ENCODE measurements at regions not wholly inside any gene's neighbourhood (a gene's known extent, or its start where the extent isn't known, plus 50 kb on each side); places are given as distances from the start of the nearest gene placed in this dataset.
A peak's percentile ranks its signal among the peaks of the same experiment; 100 is the strongest.

DNA sequence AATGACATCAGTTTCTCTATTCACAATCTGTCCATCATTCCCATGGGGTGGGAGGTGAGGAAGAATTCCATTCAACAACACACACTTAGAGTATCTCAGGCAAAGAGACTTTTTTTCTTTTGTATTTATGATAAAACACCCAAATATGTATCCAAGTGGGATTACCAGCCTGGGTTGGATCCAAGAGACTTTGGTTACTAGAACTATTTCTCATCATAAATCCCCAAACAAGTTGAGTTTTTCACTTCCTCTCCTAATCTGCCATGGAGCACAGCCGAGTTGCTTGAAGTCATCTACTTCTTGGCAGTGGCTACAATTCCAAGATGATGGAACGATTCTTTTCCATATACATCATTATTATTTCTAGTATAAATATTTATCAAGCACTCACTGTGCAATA, 209.2 kb upstream of the HMGA2 start:
- H3K4me3 ChIP-seq (replicated peaks in 1 of 2; ENCODE audit: low read depth in 2 of 2, low read length in 2 of 2) = no peak overlapping the region
- no peak for TF ChIP-seq CTCF (IDR thresholded peaks at IDR 0.05; ENCODE audit: low read depth, low read length)
- DNase-seq (ENCODE audit: low read depth in 2 of 2) = peak; percentile 92 to 94

DNA sequence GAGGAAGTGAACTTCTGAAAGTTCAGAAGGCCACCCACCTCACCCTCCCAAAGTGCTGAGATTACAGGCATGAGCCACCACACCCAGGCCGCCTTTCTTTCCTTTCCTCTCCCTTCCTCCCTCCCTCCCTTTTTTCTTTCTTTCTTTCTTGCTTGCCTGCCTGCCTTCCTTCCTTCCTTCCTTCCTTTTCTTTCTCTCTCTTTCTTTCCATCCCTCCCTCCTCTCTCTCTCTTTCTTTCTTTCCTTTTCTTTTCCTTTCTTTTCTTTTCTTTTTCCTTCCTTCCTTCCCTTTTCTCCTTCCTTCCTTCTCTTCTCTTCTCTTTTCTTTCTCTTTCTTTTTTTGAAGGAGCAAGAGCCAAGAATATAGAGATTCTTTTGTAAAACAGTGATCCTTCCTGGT, 208.3 kb upstream of the HMGA2 start:
- TF ChIP-seq CTCF (IDR thresholded peaks at IDR 0.05; ENCODE audit: low read depth, low read length) = no peak
- no peak overlapping the region for H3K4me3 ChIP-seq (replicated peaks in 1 of 2; ENCODE audit: low read depth in 2 of 2, low read length in 2 of 2)
- no peak for DNase-seq (ENCODE audit: low read depth in 2 of 2)

DNA sequence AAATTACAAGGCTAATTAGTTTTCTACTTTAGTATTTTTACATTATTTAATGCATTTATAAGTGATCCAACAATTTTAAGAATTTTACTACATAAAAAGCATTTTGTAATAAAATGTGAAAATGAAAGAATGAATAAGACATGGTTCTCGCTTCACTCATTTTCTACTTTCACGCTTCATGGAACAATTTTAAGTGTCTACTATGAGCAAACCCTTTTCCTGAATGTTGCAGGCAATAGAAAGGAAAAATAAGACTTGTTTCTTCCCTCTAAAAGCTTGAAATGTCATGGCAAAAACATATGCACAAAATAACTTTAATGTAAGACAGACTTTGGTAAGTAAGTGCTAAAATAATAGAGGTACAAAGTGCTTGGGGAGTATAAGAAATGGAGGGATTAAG, 205.7 kb upstream of the HMGA2 start:
- H3K4me3 ChIP-seq (replicated peaks in 1 of 2; ENCODE audit: low read depth in 2 of 2, low read length in 2 of 2) = no peak overlapping the region
- no peak for TF ChIP-seq CTCF (IDR thresholded peaks at IDR 0.05; ENCODE audit: low read depth, low read length)
- no peak for DNase-seq (ENCODE audit: low read depth in 2 of 2)

DNA sequence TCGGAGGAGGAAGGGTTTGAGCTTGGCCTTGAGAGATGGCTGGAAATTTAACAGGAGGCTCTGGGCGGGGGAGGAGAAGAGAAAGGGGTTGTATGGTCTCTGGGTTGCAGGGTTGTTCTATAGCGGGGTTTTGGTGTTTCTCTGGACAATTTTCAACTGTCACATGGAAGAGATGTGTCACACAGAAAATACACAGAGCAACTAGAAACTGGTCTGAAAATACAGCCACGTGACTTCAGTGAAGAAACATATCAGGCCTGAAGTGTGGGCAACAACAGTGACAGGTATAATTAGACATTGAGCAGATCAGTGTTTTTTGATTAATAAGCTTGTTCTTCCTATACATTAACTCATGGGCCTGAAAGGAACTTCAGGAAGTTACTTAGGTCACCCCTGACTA, 205.3 kb upstream of the HMGA2 start:
- no peak for DNase-seq (ENCODE audit: low read depth in 2 of 2)
- no peak for TF ChIP-seq CTCF (IDR thresholded peaks at IDR 0.05; ENCODE audit: low read depth, low read length)
- no peak overlapping the region for H3K4me3 ChIP-seq (replicated peaks in 1 of 2; ENCODE audit: low read depth in 2 of 2, low read length in 2 of 2)

- DNase-seq (ENCODE audit: low read depth in 2 of 2) = no peak
- no peak overlapping the region for H3K4me3 ChIP-seq (replicated peaks in 1 of 2; ENCODE audit: low read depth in 2 of 2, low read length in 2 of 2)
- no peak for TF ChIP-seq CTCF (IDR thresholded peaks at IDR 0.05; ENCODE audit: low read depth, low read length)
Measured at GRCh38 chr12:65620046-65620445, 204.2 kb upstream of the HMGA2 start.

- no peak for TF ChIP-seq CTCF (IDR thresholded peaks at IDR 0.05; ENCODE audit: low read depth, low read length)
Measured at GRCh38 chr12:65622056-65622455, 202.2 kb upstream of the HMGA2 start.

GRCh38 chr12:65623507-65623906, 200.8 kb upstream of the HMGA2 start:
- no peak for DNase-seq (ENCODE audit: low read depth in 2 of 2)
- no peak overlapping the region for H3K4me3 ChIP-seq (replicated peaks in 1 of 2; ENCODE audit: low read depth in 2 of 2, low read length in 2 of 2)
- no peak for TF ChIP-seq CTCF (IDR thresholded peaks at IDR 0.05; ENCODE audit: low read depth, low read length)

More at GRCh38 chr12:65622056-65622455, 202.2 kb upstream of the HMGA2 start:
- no peak for DNase-seq (ENCODE audit: low read depth in 2 of 2)
- H3K4me3 ChIP-seq (replicated peaks in 1 of 2; ENCODE audit: low read depth in 2 of 2, low read length in 2 of 2) = no peak overlapping the region
